HCT116 (cell line): ENCODE measurements at regions not wholly inside any gene's neighbourhood (a gene's known extent, or its start where the extent isn't known, plus 50 kb on each side); places are given as distances from the start of the nearest gene placed in this dataset.

Experiments used
- ATAC-seq: fragments of 200-7000 bp; cut with Tn5 transposase; 2 replicates; pipeline ENCODE4 v1.9.1; 2020; ENCODE audit warnings: mild to moderate bottlenecking, moderate library complexity
- BruUV-seq: library from RNA; stranded (reverse); fragments of 400-500 nt; replicated peaks from 2 replicates; lab custom pipeline; 2021; lab: Mats Ljungman, UMichigan
- CTCF ChIA-PET: fragments of 300-600 bp; sonication (Branson Sonifier 250); formaldehyde crosslinking; loops from one replicate; lab custom pipeline; 2021; ENCODE audit warnings: antibody characterized with exemption; lab: Charles Lee
- POLR2A ChIA-PET: fragments of 300-600, 350-600 bp; sonication (Branson Sonifier 250); formaldehyde crosslinking; loops from one replicate; lab custom pipeline; 2021; ENCODE audit warnings: antibody characterized with exemption; lab: Charles Lee
- RAD21 ChIA-PET, 2 experiments: fragments of 300-600 bp; sonication (Branson Sonifier 250); formaldehyde crosslinking; loops; one replicate each; lab custom pipeline; 2023; ENCODE audit warnings: low total read pairs in 2 of 2; ENCODE audit not compliant: uncharacterized antibody in 2 of 2, unreplicated experiment in 2 of 2, low non-redundant PET in 1 of 2; lab: Charles Lee
- DNase-seq: peaks from one replicate; pipeline ENCODE4 v3.0.0-alpha.2; 2010; ENCODE audit warnings: low read depth, low spot score
- H2AFZ ChIP-seq: fragments of 200-600 bp; shearing (Covaris generic), sonication (generic); 2 replicates; pipeline ENCODE4 v1.6.1; 2017; ENCODE audit warnings: low read depth, mixed run types, mixed read lengths, antibody characterized with exemption, low read length; ENCODE audit not compliant: poor library complexity, severe bottlenecking
- H3K27ac ChIP-seq: 2 replicates; pipeline ENCODE4 v1.5.1; 2012; ENCODE audit warnings: low read depth, low read length
- H3K27me3 ChIP-seq: fragments of 200-600 bp; sonication (generic); 2 replicates; pipeline ENCODE4 v1.6.1; 2016; ENCODE audit warnings: mixed run types, low read length, mixed read lengths; ENCODE audit not compliant: insufficient read depth
- H3K36me3 ChIP-seq, 2 experiments: fragments of 200-500 bp in 1 of 2; fragments of 200-600 bp in 1 of 2; sonication (Bioruptor generic) in 1 of 2; sonication (generic) in 1 of 2; 2 replicates each; pipeline versions ENCODE4 v1.5.1 to v1.6.1; 2014 to 2016; ENCODE audit warnings: low read length in 2 of 2, inconsistent platforms in 1 of 2, mixed read lengths in 1 of 2, mixed run types in 1 of 2; ENCODE audit not compliant: insufficient read depth in 2 of 2, control insufficient read depth in 1 of 2
- H3K4me1 ChIP-seq, 2 experiments: fragments of 200-600 bp in 1 of 2; sonication (generic) in 1 of 2; 2 replicates each; pipeline versions ENCODE4 v1.5.1 to v1.6.1; 2012 to 2017; ENCODE audit warnings: low read length in 2 of 2, inconsistent platforms in 1 of 2, mild to moderate bottlenecking in 1 of 2, mixed read lengths in 1 of 2, mixed run types in 1 of 2, moderate library complexity in 1 of 2; ENCODE audit not compliant: insufficient read depth in 2 of 2, control insufficient read depth in 1 of 2
- H3K4me2 ChIP-seq: fragments of 200-600 bp; sonication (generic); 2 replicates; pipeline ENCODE4 v1.6.1; 2017; ENCODE audit warnings: mixed run types, low read length, mixed read lengths
- H3K4me3 ChIP-seq, 2 experiments: fragments of 200-600 bp in 1 of 2; sonication (generic) in 1 of 2; replicated peaks in 1 of 2; 2 replicates each; pipeline ENCODE4 v1.5.1; 2011 to 2016; ENCODE audit warnings: low read length in 2 of 2, control low read depth in 1 of 2, low read depth in 1 of 2, mild to moderate bottlenecking in 1 of 2, mixed read lengths in 1 of 2, mixed run types in 1 of 2
- H3K79me2 ChIP-seq: fragments of 200-600 bp; sonication (generic); 2 replicates; pipeline ENCODE4 v1.6.1; 2017; ENCODE audit warnings: mild to moderate bottlenecking, mixed run types, low read length, moderate library complexity, mixed read lengths; ENCODE audit not compliant: insufficient read depth
- H3K9ac ChIP-seq: fragments of 200-600 bp; sonication (generic); 2 replicates; pipeline ENCODE4 v1.6.1; 2016; ENCODE audit warnings: low read length, mixed read lengths
- H3K9me2 ChIP-seq: fragments of 200-600 bp; sonication (generic), shearing (Covaris generic); 2 replicates; pipeline ENCODE4 v1.6.1; 2017; ENCODE audit warnings: mixed run types, mild to moderate bottlenecking, moderate library complexity; ENCODE audit not compliant: insufficient read depth
- H3K9me3 ChIP-seq, 2 experiments: fragments of 200-500 bp in 1 of 2; fragments of 200-600 bp in 1 of 2; sonication (Bioruptor generic) in 1 of 2; sonication (generic) in 1 of 2; 2 replicates each; pipeline ENCODE4 v1.6.1; 2014 to 2017; ENCODE audit warnings: low read length in 2 of 2, mixed read lengths in 2 of 2, inconsistent platforms in 1 of 2, low read depth in 1 of 2, mild to moderate bottlenecking in 1 of 2, mixed run types in 1 of 2, moderate library complexity in 1 of 2; ENCODE audit not compliant: control insufficient read depth in 1 of 2, insufficient read depth in 1 of 2
- H4K20me1 ChIP-seq: fragments of 200-600 bp; sonication (generic), shearing (Covaris generic); 2 replicates; pipeline ENCODE4 v1.6.1; 2017; ENCODE audit warnings: mixed run types, mild to moderate bottlenecking, moderate library complexity; ENCODE audit not compliant: insufficient read depth
- ATF3 ChIP-seq: IDR thresholded peaks from 2 replicates; pipeline ENCODE4 v1.6.1; 2012
- CBX3 ChIP-seq: IDR thresholded peaks from 2 replicates; pipeline ENCODE4 v1.6.1; 2012; ENCODE audit warnings: low read depth
- CEBPB ChIP-seq: IDR thresholded peaks from 2 replicates; pipeline ENCODE4 v1.6.1; 2012; ENCODE audit warnings: low read depth
- ELF1 ChIP-seq: IDR thresholded peaks from 2 replicates; pipeline ENCODE4 v1.6.1; 2012; ENCODE audit warnings: low read depth, borderline replicate concordance
- EZH2phosphoT487 ChIP-seq: fragments of 200-600 bp; IDR thresholded peaks from 2 replicates; pipeline ENCODE4 v1.6.1; 2018; ENCODE audit warnings: antibody characterized with exemption, borderline replicate concordance
- FOSL1 ChIP-seq: IDR thresholded peaks from 2 replicates; pipeline ENCODE4 v1.6.1; 2012; ENCODE audit warnings: low read depth
- JUND ChIP-seq: IDR thresholded peaks from 2 replicates; pipeline ENCODE4 v1.6.1; 2012
- POLR2A ChIP-seq: IDR thresholded peaks from 2 replicates; pipeline ENCODE4 v1.7.0; 2011; ENCODE audit warnings: borderline replicate concordance; ENCODE audit not compliant: insufficient read depth, insufficient read length; ENCODE audit errors: extremely low read depth
- POLR2AphosphoS5 ChIP-seq: IDR thresholded peaks from 2 replicates; pipeline ENCODE4 v1.6.1; 2011; ENCODE audit warnings: mild to moderate bottlenecking, low read depth, low read length, moderate library complexity
- RAD21 ChIP-seq: IDR thresholded peaks from 2 replicates; pipeline ENCODE4 v1.6.1; 2012; ENCODE audit warnings: low read depth, mild to moderate bottlenecking
- REST ChIP-seq: IDR thresholded peaks from 2 replicates; pipeline ENCODE4 v1.6.1; 2012; ENCODE audit warnings: low read depth
- SIN3A ChIP-seq: IDR thresholded peaks from 2 replicates; pipeline ENCODE4 v1.6.1; 2012; ENCODE audit warnings: low read depth
- SP1 ChIP-seq: IDR thresholded peaks from 2 replicates; pipeline ENCODE4 v1.6.1; 2012; ENCODE audit warnings: low read depth
- SRF ChIP-seq: IDR thresholded peaks from 2 replicates; pipeline ENCODE4 v1.6.1; 2012; ENCODE audit warnings: low read depth
- TCF7L2 ChIP-seq: IDR thresholded peaks from 2 replicates; pipeline ENCODE4 v1.7.0; 2011; ENCODE audit warnings: borderline replicate concordance, inconsistent platforms; ENCODE audit not compliant: insufficient read depth, insufficient read length; ENCODE audit errors: extremely low read depth
- YY1 ChIP-seq: IDR thresholded peaks from 2 replicates; pipeline ENCODE4 v1.6.1; 2011; ENCODE audit warnings: low read length, low read depth, moderate library complexity, mild to moderate bottlenecking; ENCODE audit not compliant: insufficient replicate concordance; ENCODE audit errors: extremely low read depth
- ZBTB33 ChIP-seq: IDR thresholded peaks from 2 replicates; pipeline ENCODE4 v1.6.1; 2011; ENCODE audit warnings: mild to moderate bottlenecking, low read length, moderate library complexity; ENCODE audit not compliant: insufficient replicate concordance; ENCODE audit errors: extremely low read depth
- ZFX ChIP-seq: fragments of 450-650 bp; IDR thresholded peaks from 2 replicates; pipeline ENCODE4 v1.6.1; 2017
- ZNF274 ChIP-seq: fragments of 200-500 bp; sonication (Bioruptor generic); IDR thresholded peaks from 2 replicates; pipeline ENCODE4 v1.6.1; 2014; ENCODE audit warnings: mild to moderate bottlenecking, low read depth, low read length, inconsistent platforms
- intact Hi-C: fragments of 100-400 bp; cut with micrococcal nuclease; formaldehyde crosslinking; loops from 2 replicates; pipeline ENCODE4 v1.10.0; 2022

GRCh38 chr12:87728931-87729593 is 300.1 kb downstream of the C12orf50 start:
- Histone ChIP-seq H3K4me2 (no peak overlapping the region), H3K4me1 (no peaks in the 10 kb centered on the region), H3K9me3 (no peaks in the 10 kb centered on the region), H2AFZ (no peak overlapping the region), H3K36me3 (no peaks in the 10 kb centered on the region), H3K79me2 (no peaks in the 10 kb centered on the region), H3K27me3 (no peaks in the 10 kb centered on the region), H3K4me3 (no peak overlapping the region), H4K20me1 (no peaks in the 10 kb centered on the region), H3K9ac (no peak overlapping the region), H3K27ac (no peak overlapping the region), H3K9me2 (no peaks in the 10 kb centered on the region)
- no TSS peak for BruUV-seq
- ChIA-PET CTCF (no interaction called here), RAD21 (no interaction called here), POLR2A (no interaction called here)
- DNase-seq = no peak
- TF ChIP-seq JUND (no peak), ZFX (no peak), SRF (no peak), POLR2A (no peak), CEBPB (no peak), ATF3 (no peak), REST (no peak), SP1 (no peak), YY1 (no peak), FOSL1 (no peak), ELF1 (no peak), ZBTB33 (no peak), RAD21 (no peak), EZH2phosphoT487 (no peak), ZNF274 (no peak), POLR2AphosphoS5 (no peak), SIN3A (no peak), TCF7L2 (no peak), CBX3 (no peak)
- no peak for ATAC-seq
- intact Hi-C loops = no loop called here
